ENCODE measurements at regions not wholly inside any gene's neighbourhood (a gene's known extent, or its start where the extent isn't known, plus 50 kb on each side); places are given as distances from the start of the nearest gene placed in this dataset.

DNA sequence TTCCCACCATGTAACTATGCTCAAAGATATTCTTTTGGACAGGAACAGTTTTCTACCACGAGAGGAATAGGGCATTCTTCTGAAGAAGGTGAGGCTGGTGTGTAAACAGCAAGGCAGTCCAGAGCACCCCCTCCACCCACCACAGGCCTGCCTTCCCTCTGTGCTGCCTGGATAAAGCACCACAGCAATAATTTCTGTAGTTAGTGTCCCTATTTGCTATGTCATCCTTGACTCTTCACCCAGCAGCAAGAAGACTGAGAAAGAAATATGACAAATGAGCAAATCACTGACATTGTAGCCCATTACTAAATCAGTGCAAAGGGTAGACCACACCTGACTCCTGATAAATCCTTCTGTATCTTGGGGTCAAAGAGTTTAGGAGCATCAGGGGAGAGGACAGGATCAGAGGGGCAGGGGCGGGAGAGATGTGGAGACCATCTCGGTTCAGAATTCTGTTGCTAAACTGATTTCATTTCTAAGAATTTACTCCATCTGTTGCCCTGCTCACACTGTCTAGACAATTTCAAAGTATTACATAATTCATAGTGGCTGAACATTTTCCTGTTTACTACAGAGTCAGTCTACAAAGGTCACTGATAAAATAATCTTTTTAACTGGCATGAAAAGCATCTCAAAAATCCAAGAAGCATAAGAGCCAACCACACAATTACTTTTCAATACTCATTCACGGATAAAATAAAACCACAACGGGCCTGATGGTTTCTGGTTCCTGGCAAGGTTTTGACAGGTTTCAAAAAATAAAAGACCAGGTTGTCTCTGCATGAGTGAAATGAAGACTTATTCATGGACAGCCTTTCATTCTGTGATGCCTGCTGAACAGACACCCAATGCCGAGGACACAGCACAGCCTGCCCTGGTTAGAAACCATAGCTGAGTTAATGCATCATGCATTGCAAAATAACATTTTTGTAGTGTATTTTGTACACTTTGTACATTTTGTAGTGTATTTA is 88.4 kb upstream of the IRS2 start:
- Histone ChIP-seq H2BK15ac (ENCODE audit: low read depth, low read length) (no peak overlapping the region), H3K4me1 (ENCODE audit: insufficient read depth, low read length) (no peaks in the 10 kb centered on the region; the same call in 1 of the 2 replicates), H3T11ph (ENCODE audit: low read length) (no peak overlapping the region), H3K27me3 (ENCODE audit: insufficient read depth, low read length) (no peaks in the 10 kb centered on the region), H4K5ac (ENCODE audit: insufficient read length, low read depth, low read length) (no peak overlapping the region), H4K20me1 (ENCODE audit: control insufficient read depth, insufficient read depth, insufficient read length) (no peaks in the 10 kb centered on the region), H2BK20ac (ENCODE audit: low read depth, low read length, poor library complexity, severe bottlenecking) (no peak overlapping the region), H2AK5ac (ENCODE audit: insufficient read length, low read length) (no peak overlapping the region), H3K79me2 (ENCODE audit: insufficient read depth, low read length) (no peaks in the 10 kb centered on the region), H3K9ac (ENCODE audit: extremely low read depth, insufficient read length, low read length) (no peak overlapping the region), H3K14ac (ENCODE audit: insufficient read depth, low read length) (no peak overlapping the region), H3K56ac (ENCODE audit: insufficient read length, low read depth, low read length) (no peak overlapping the region), H2BK120ac (ENCODE audit: low read depth, low read length, poor library complexity, severe bottlenecking) (no peak overlapping the region), H2AFZ (ENCODE audit: low read length) (no peak overlapping the region), H3K23ac (ENCODE audit: insufficient read length, low read depth, low read length) (no peak overlapping the region), H3K4ac (ENCODE audit: low read depth, low read length) (no peak overlapping the region), H3K23me2 (ENCODE audit: insufficient read length, low read depth, low read length, poor library complexity, severe bottlenecking) (no peaks in the 10 kb centered on the region), H3K79me1 (ENCODE audit: insufficient read depth, low read depth, low read length, poor library complexity, severe bottlenecking) (no peaks in the 10 kb centered on the region), H3K18ac (ENCODE audit: insufficient read length, low read depth, low read length) (no peak overlapping the region), H3K4me2 (ENCODE audit: insufficient read depth, insufficient read length, low read length) (no peak overlapping the region), H4K91ac (ENCODE audit: insufficient read length, low read depth, low read length) (no peak overlapping the region), H3K9me3 (ENCODE audit: control insufficient read depth, low read depth, low read length) (no peaks in the 10 kb centered on the region), H2BK5ac (ENCODE audit: insufficient read length, low read length) (no peak overlapping the region), H3K27ac (ENCODE audit: insufficient read length, low read depth, low read length) (no peak overlapping the region), H4K8ac (replicated peaks; ENCODE audit: insufficient read length, low read depth, low read length) (no peak overlapping the region), H2BK12ac (ENCODE audit: insufficient read length, low read depth, low read length) (no peak overlapping the region)
- Mint-ChIP-seq H3K4me1 (peaks cover 6 to 16% of the 10 kb centered on the region in 2 experiments), H3K27me3 (ENCODE audit: low read depth) (no peaks in the 10 kb centered on the region), H3K4me3 (no peak overlapping the region), H3K9me3 (no peaks in the 10 kb centered on the region), H3K27ac (no peak overlapping the region), H3K36me3 (ENCODE audit: insufficient read depth in 1 of 3, low read depth in 3 of 3) (no peaks in the 10 kb centered on the region)
- TF ChIP-seq, protein P1, sequence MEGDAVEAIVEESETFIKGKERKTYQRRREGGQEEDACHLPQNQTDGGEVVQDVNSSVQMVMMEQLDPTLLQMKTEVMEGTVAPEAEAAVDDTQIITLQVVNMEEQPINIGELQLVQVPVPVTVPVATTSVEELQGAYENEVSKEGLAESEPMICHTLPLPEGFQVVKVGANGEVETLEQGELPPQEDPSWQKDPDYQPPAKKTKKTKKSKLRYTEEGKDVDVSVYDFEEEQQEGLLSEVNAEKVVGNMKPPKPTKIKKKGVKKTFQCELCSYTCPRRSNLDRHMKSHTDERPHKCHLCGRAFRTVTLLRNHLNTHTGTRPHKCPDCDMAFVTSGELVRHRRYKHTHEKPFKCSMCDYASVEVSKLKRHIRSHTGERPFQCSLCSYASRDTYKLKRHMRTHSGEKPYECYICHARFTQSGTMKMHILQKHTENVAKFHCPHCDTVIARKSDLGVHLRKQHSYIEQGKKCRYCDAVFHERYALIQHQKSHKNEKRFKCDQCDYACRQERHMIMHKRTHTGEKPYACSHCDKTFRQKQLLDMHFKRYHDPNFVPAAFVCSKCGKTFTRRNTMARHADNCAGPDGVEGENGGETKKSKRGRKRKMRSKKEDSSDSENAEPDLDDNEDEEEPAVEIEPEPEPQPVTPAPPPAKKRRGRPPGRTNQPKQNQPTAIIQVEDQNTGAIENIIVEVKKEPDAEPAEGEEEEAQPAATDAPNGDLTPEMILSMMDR (conservative IDR thresholded peaks at IDR 0.05), result no peak
- no peak for DNase-seq
- WGBS (ENCODE audit: extremely low coverage, insufficient read length, low lambda C conversion rate), result no CpG with 5 or more reads among the region's 6 CpGs
